NCI-H2196 treated with DMSO at 0.1 percent for 48 hours (cell line): ENCODE measurements at regions not wholly inside any gene's neighbourhood (a gene's known extent, or its start where the extent isn't known, plus 50 kb on each side); places are given as distances from the start of the nearest gene placed in this dataset.

Experiments used
- DNase-seq: peaks from one replicate; lab custom pipeline; 2025; ENCODE audit not compliant: unreplicated experiment; lab: John Stamatoyannopoulos, UW

- no peak for DNase-seq
Measured at GRCh38 chr17:15112846-15113617, 152.1 kb downstream of the PMP22 start.

- no peak for DNase-seq
Measured at GRCh38 chr17:15109608-15110007, 155.5 kb downstream of the PMP22 start.

- no peak for DNase-seq
Measured at GRCh38 chr17:15108992-15109391, 156.1 kb downstream of the PMP22 start.

GRCh38 chr17:15106540-15106939 lies 158.6 kb downstream of the PMP22 start:
- no peak for DNase-seq

- no peak for DNase-seq
Measured at GRCh38 chr17:15103785-15104184, 161.3 kb downstream of the PMP22 start.

GRCh38 chr17:15101175-15101574 lies 164.0 kb downstream of the PMP22 start:
- no peak for DNase-seq

- no peak for DNase-seq
Measured at GRCh38 chr17:15096511-15096910, 168.6 kb downstream of the PMP22 start.

GRCh38 chr17:15095935-15096334 lies 169.2 kb downstream of the PMP22 start:
- no peak for DNase-seq

- DNase-seq = no peak
Measured at GRCh38 chr17:15092762-15093161, 172.4 kb downstream of the PMP22 start.

GRCh38 chr17:15092261-15092660 lies 172.9 kb downstream of the PMP22 start:
- DNase-seq = no peak

- DNase-seq = no peak
Measured at GRCh38 chr17:15091825-15092224, 173.3 kb downstream of the PMP22 start.

GRCh38 chr17:15090533-15090932 lies 174.6 kb downstream of the PMP22 start:
- DNase-seq = no peak

- DNase-seq = no peak
Measured at GRCh38 chr17:15087946-15088345, 177.2 kb downstream of the PMP22 start.

- DNase-seq = no peak
Measured at GRCh38 chr17:15086776-15087295, 178.3 kb downstream of the PMP22 start.

GRCh38 chr17:15085890-15086677 lies 179.0 kb downstream of the PMP22 start:
- no peak for DNase-seq

GRCh38 chr17:15083225-15083624 lies 181.9 kb downstream of the PMP22 start:
- DNase-seq = no peak

GRCh38 chr17:15081008-15081407 lies 184.1 kb downstream of the PMP22 start:
- DNase-seq = no peak

GRCh38 chr17:15078570-15078969 lies 186.6 kb downstream of the PMP22 start:
- DNase-seq = no peak

GRCh38 chr17:15076991-15077663 lies 188.0 kb downstream of the PMP22 start:
- no peak for DNase-seq

GRCh38 chr17:15051933-15052332 lies 213.2 kb downstream of the PMP22 start:
- DNase-seq = no peak

- DNase-seq = no peak
Measured at GRCh38 chr17:15049795-15050160, 215.3 kb downstream of the PMP22 start.
